Activated naive CD8-positive, alpha-beta T cell treated with anti-CD3 and anti-CD28 coated beads, Interleukin-2, amount 50 U/mL, for 24 hours (primary cell): ENCODE measurements at regions not wholly inside any gene's neighbourhood (a gene's known extent, or its start where the extent isn't known, plus 50 kb on each side); places are given as distances from the start of the nearest gene placed in this dataset.

Experiments used
- ATAC-seq: fragments of 150-1000 bp; cut with Tn5 transposase; one replicate; pipeline ENCODE4 v1.10.0; 2021
- DNase-seq: peaks from one replicate; pipeline ENCODE4 v3.0.0; 2021
- H3K27ac Mint-ChIP-seq: one replicate; pipeline ENCODE4 v1.8.0; 2021; ENCODE audit warnings: mild to moderate bottlenecking, mixed read lengths
- H3K27me3 Mint-ChIP-seq: one replicate; pipeline ENCODE4 v1.8.0; 2021; ENCODE audit warnings: mixed read lengths
- H3K36me3 Mint-ChIP-seq: one replicate; pipeline ENCODE4 v1.8.0; 2021; ENCODE audit warnings: low read depth, mixed read lengths
- H3K4me1 Mint-ChIP-seq: one replicate; pipeline ENCODE4 v1.8.0; 2021; ENCODE audit warnings: mixed read lengths
- H3K4me3 Mint-ChIP-seq: one replicate; pipeline ENCODE4 v1.8.0; 2021; ENCODE audit warnings: mild to moderate bottlenecking, moderate library complexity, mixed read lengths
- H3K9me3 Mint-ChIP-seq: one replicate; pipeline ENCODE4 v1.8.0; 2021; ENCODE audit warnings: mixed read lengths

GRCh38 chr5:126718236-126718868 lies 58.6 kb upstream of the LMNB1 start:
- no peak for ATAC-seq
- peaks cover under 1% of the 10 kb centered on the region for H3K27me3 Mint-ChIP-seq
- no peak for DNase-seq
- no peaks in the 10 kb centered on the region for H3K36me3 Mint-ChIP-seq
- H3K4me1 Mint-ChIP-seq: peaks cover under 1% of the 10 kb centered on the region
- no peak overlapping the region for H3K27ac Mint-ChIP-seq
- peaks cover 2% of the 10 kb centered on the region for H3K9me3 Mint-ChIP-seq
- no peak overlapping the region for H3K4me3 Mint-ChIP-seq

- H3K36me3 Mint-ChIP-seq: no peaks in the 10 kb centered on the region
- no peak overlapping the region for H3K27ac Mint-ChIP-seq
- H3K4me1 Mint-ChIP-seq: no peaks in the 10 kb centered on the region
- no peak for ATAC-seq
- H3K4me3 Mint-ChIP-seq: no peak overlapping the region
- H3K27me3 Mint-ChIP-seq: no peaks in the 10 kb centered on the region
- no peaks in the 10 kb centered on the region for H3K9me3 Mint-ChIP-seq
- DNase-seq: no peak
Observed at GRCh38 chr5:126720369-126720768, 56.6 kb upstream of the LMNB1 start.

- DNase-seq: no peak
- H3K27me3 Mint-ChIP-seq: no peaks in the 10 kb centered on the region
Observed at GRCh38 chr5:126723643-126724042, 53.3 kb upstream of the LMNB1 start.

More at GRCh38 chr5:126723643-126724042, 53.3 kb upstream of the LMNB1 start:
- Mint-ChIP-seq H3K9me3 (no peaks in the 10 kb centered on the region), H3K4me3 (no peak overlapping the region), H3K36me3 (no peaks in the 10 kb centered on the region), H3K27ac (no peak overlapping the region), H3K4me1 (no peaks in the 10 kb centered on the region)
- ATAC-seq: no peak
